CD4-positive, alpha-beta T cell treated with Interleukin-17A for 1 hour (primary cell): ENCODE measurements at regions not wholly inside any gene's neighbourhood (a gene's known extent, or its start where the extent isn't known, plus 50 kb on each side); places are given as distances from the start of the nearest gene placed in this dataset.
A peak's percentile ranks its signal among the peaks of the same experiment; 100 is the strongest.
"Not testable (repeated sequence)": the region's sequence is repeated elsewhere in the genome, so short reads cannot be mapped to it uniquely, and the experiment has no call there.

Experiments used
- DNase-seq: peaks from one replicate; pipeline ENCODE4 v3.0.0-alpha.2; 2020

DNA sequence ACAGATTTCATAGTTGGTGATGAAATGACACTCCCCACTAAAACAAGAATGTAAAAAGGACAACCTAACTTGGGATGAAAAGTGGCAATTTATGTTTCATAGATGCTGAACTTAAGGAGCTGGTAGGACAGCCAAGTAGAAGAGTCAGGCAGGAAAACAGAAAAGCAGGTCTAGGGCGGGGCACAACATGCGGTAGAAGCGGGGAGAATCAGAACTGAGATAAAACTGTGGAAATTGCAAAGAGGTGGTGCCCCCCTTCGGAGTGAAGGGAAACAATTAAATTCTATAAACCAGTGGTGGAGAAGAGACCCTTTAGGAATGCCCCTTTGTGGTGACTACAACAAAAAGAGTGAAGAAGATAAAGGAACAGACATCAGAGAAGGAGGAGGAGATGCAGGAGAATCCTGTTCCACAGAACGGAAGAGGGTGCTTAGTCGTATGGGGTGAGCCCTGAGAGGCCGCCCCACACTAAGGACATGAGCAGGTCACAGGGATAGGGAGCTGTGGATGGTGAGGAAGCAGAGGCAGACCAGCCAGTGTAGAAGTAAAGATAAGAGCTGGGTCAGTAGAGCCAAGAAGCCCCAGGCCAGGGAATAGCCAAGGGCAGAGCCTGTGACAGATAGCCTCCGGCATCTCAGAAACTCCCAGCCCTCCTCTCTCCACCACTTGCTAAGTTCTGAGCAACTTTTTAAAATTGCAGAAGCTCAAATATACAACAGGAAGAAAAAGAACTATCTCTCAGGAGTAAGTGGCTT, 100.3 kb upstream of the DOCK9 start:
- peak; percentile 33 for DNase-seq

DNA sequence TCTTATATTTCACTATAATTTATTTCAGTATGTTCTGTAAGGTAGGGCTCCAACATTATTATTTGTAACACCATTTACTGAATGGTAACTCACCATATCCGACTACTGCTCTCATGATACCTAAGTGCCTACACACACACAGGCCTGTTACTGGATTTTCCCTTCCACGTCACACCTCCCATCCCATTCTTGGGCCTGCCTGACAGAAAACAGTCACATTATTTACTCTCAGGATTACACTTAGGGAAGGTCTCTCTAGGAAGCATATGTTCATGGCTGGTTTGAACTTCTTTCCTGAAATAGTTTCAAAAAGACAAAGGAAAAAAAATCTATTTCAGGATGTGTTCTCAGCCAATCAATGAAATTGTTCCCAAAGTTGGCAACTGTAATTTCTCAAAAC, 102.3 kb upstream of the DOCK9 start:
- DNase-seq, result no peak

GRCh38 chr13:99083981-99084380, 106.1 kb upstream of the DOCK9 start:
- DNase-seq, result peak; percentile 28

DNA sequence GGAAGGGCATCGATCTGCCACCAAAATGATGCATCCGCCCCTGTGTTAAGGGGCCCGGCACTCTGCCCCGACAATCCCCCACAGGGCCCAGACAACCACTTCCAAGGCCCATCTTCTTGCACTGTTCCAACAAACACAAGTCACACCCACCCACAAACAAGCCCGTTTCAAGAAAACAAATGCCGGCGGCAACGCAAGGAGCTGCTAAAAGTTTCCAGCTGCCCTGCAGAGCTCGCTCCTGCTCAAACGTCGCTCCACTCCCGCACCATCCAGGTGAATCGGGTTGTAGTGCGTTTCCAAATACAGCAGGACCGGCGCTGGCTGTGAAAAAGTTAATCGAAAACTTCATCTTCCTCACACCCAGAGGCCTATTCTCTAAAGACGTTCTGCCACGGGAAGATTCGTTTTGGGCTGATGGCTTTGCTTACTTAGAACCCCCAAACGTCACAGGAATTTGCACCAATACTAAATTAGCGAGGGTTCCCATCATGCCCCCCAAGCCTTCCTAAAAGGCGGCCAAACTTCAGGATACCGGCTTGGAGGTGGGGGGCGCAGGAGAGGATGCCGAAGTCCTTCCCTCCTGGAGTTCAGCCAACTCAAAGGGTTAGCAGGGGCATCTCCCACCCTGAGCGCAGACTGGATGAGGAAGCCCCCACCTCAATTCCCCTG, 107.4 kb upstream of the DOCK9 start:
- DNase-seq, result peak; percentile 20

- no peak for DNase-seq
Measured at GRCh38 chr13:99085808-99086266, 108.0 kb upstream of the DOCK9 start.

DNA sequence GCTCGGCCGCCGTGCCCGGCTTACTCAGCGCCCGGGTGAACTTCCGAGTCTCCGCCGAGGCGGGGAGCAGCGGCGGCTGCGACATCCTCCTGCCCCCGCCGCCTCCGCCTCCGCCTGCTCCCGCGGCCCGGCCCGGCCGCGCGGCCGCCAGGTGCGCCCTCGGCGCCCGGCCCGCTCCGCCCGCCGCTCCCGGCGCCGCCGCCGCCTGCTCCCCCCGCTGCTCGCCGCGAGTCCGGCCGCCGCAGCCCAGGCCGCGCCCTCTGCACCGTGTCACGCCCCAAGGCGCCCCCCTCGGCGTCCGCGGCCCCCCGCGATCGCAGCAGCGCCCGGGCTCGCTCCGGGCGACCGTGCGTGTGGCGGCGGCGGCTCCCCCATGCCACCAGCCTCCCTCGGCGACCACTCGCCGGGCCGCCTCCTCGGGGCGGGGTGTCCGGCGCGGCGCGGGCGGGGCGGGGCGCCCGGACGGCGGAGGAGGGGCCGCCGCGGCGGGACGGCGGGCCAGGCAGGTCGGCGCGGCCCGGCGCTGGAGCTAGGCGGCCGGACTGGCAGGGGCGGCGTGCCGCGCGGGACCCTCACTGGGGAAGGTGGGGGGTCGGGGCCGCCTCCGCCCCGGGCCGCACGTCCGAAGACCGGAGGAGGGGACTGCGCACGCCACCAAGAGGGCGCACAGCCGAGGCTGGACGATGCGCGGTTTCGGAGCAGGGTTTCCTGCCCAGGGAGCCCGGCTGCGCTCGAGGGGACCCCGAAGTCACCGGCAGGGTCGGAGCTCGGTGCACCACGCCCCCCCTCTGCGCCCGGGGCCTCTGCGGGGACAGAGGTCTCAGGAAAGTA, 108.6 kb upstream of the DOCK9 start:
- peak; percentile 74 for DNase-seq

DNA sequence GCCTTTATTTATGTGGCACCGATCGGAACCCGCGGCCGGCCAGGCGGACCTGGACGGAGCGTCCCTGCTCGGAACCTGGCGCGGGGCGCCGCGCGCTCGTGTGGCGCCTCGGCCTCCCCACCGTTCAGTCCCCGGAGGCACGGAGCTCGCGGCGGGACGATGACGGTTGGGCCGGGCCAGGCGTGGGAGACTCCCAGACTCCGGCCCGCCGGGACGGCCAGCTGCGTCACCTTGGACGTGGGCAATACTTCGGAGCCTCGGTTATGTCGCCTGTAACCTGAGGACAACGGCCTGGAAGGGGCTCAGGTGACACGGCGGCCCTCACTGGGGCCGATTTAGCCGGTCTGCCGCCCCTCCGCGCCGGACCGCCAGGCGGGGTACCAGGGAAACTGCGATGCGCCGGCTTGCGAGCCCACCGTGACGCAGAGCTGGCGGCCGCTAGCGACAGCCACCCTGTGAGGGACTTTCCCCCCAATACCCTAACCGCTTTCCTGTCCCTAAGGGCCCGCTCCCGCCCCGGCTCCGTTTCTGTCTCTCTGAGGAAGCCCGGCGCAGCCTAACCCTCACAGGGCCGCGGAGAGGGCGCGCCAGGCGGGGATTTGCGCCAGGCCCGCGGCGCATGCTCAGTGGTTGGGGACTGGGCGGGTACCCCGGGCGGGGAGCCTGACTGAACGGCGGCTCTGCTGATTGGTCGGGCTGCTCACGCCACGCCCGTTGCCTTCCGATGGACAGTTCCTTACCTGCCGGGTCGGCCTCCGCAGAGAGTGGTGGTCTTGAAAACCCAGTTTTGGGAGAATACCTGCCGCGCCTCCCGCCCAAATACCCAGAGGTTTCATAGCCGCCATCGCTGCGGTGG, 109.5 kb upstream of the DOCK9 start:
- peak; percentile 94 for DNase-seq

GRCh38 chr13:99087954-99088491, 110.2 kb upstream of the DOCK9 start:
- DNase-seq, result no peak

DNA sequence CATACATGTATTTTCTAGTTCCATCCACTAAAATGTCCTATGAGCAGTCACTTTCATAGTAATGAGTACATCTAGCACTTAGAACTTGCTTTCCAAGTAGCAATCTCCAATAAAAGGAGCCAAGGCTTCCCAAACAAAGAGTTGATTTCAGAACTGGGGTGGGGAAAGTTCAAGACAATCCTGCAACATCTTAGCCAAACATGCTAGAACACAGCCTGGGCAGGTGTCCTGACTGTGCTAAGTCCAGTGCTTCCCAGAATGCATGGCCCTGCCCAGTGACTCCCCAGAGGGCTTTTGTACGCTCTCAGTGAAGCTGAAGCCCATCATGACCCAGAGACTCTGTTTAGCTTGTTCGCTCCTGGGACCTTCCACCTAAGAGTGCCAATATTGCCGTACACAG, 106.7 kb upstream of the UBAC2 start:
- no peak for DNase-seq

DNA sequence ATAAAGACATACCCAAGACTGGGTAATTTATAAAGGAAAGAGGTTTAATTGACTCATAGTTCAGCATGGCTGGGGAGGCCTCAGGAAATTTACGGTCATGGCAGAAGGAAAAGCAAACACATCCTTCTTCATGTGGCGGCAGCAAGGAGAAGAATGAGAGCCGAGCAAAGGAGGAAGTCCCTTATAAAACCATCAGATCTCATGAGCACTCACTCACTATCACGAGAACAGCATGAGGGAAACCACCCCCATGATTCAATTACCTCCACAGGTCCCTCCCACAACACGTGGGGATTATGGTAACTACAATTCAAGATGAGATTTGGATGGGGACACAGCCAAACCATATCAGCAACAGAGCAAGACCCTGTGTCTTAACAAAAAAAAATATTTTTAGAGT, 98.8 kb upstream of the UBAC2 start:
- not testable (repeated sequence) for DNase-seq

- DNase-seq, result no peak
Measured at GRCh38 chr13:99103536-99103935, 97.1 kb upstream of the UBAC2 start.

DNA sequence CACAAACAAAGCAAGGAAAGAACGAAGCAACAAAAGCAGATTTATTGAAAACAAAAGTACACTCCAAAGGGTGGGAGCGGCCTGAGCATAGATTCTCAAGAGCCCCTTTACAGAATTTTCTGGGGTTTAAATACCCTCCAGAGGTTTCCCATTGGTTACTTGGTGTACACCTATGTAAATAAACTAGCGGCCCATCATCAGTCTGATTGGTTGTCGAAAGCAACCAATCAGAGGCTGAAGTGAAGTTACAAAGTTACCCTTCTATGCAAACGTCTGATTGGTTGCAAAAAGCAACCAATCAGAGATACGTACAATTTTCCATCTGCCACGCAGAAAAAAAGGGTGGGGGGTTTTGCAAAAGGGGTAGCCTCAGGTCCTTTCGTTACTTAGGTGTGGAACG, 96.3 kb upstream of the UBAC2 start:
- DNase-seq, result no peak

DNA sequence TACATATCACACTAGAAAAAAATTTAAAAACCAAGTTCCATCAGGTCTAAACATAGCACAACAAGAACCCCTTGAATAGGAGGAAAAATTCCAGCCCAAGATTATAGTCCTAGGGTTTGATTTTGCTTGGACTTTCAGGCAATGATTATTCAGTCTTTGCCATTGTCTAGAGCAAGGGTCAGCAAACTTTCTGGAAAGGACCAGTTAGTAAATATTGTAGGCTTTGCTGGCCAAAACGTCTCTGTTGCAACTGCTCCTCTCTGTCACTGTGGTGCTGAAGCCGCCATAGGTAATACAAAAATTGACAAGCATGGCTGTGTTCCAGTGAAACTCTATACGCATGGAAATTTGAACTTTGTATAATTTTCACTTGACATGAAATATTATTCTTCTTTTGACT, 95.5 kb upstream of the UBAC2 start:
- DNase-seq, result no peak

GRCh38 chr13:99113351-99113750, 87.3 kb upstream of the UBAC2 start:
- no peak for DNase-seq

DNA sequence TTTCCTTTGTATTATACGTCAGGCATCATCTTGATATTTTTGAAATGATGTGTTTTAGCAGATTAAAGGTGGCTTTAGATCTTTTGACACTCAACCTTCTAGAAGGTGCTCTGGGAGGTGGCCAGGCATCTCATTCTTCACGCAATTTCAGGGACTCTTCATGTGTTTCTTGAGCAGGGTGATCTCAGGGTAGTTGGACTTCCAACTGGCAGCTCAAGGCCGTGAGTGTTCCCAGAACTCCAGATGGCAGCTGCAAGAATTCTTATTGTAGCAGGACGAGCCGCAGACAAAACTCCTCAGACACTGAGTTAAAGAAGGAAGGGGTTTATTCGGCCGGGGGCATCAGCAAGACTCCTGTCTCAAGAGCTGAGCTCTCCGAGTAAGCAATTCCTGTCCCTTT, 82.5 kb upstream of the UBAC2 start:
- no peak for DNase-seq

- DNase-seq, result peak; percentile 46
Measured at GRCh38 chr13:99119656-99120055, 81.0 kb upstream of the UBAC2 start.

- DNase-seq, result no peak
Measured at GRCh38 chr13:99120751-99121150, 79.9 kb upstream of the UBAC2 start.

GRCh38 chr13:99122171-99122570, 78.5 kb upstream of the UBAC2 start:
- no peak for DNase-seq

- DNase-seq, result no peak
Measured at GRCh38 chr13:99123101-99124045, 77.3 kb upstream of the UBAC2 start.

GRCh38 chr13:99124046-99124400, 76.6 kb upstream of the UBAC2 start:
- DNase-seq, result no peak

GRCh38 chr13:99124794-99125316, 75.8 kb upstream of the UBAC2 start:
- peak; percentile 19 for DNase-seq
